ENCODE measurements at regions not wholly inside any gene's neighbourhood (a gene's known extent, or its start where the extent isn't known, plus 50 kb on each side); places are given as distances from the start of the nearest gene placed in this dataset.

GRCh38 chr7:118502235-118502634, 277.7 kb downstream of the ANKRD7 start:
- ChIA-PET CTCF (no interaction called here), POLR2A (no interaction called here)
- no peak for DNase-seq (ENCODE audit: extremely low spot score)
- TF ChIP-seq LEF1 (IDR thresholded peaks at IDR 0.05; ENCODE audit: borderline replicate concordance) (no peak), ELF4 (IDR thresholded peaks at IDR 0.05) (no peak), BHLHE40 (IDR thresholded peaks at IDR 0.05; ENCODE audit: borderline replicate concordance) (no peak), CTBP1 (IDR thresholded peaks at IDR 0.05; ENCODE audit: borderline replicate concordance) (no peak), HDGF (IDR thresholded peaks at IDR 0.05; ENCODE audit: borderline replicate concordance) (no peak), L3MBTL2 (conservative IDR thresholded peaks at IDR 0.05) (no peak), SP1 (IDR thresholded peaks at IDR 0.05) (no peak), ZNF384 (IDR thresholded peaks at IDR 0.05) (no peak), ARNT (IDR thresholded peaks at IDR 0.05) (no peak), FOXM1 (IDR thresholded peaks at IDR 0.05; ENCODE audit: borderline replicate concordance) (no peak)

GRCh38 chr7:118511146-118511545, 286.6 kb downstream of the ANKRD7 start:
- POLR2A ChIA-PET: no interaction called here
- no peak for DNase-seq (ENCODE audit: extremely low spot score)
- no peak for TF ChIP-seq LEF1 (IDR thresholded peaks at IDR 0.05; ENCODE audit: borderline replicate concordance)
- no peak for TF ChIP-seq ZNF384 (IDR thresholded peaks at IDR 0.05)
- TF ChIP-seq L3MBTL2 (conservative IDR thresholded peaks at IDR 0.05): no peak
- no peak for TF ChIP-seq TARDBP (IDR thresholded peaks at IDR 0.05)
- TF ChIP-seq HDGF (IDR thresholded peaks at IDR 0.05; ENCODE audit: borderline replicate concordance): no peak
- TF ChIP-seq FOXA1 (IDR thresholded peaks at IDR 0.05): no peak
- CTCF ChIA-PET: no interaction called here

- ChIA-PET POLR2A (no interaction called here), CTCF (no interaction called here)
- no peak for DNase-seq (ENCODE audit: extremely low spot score)
- TF ChIP-seq ELF4 (IDR thresholded peaks at IDR 0.05): no peak
- TF ChIP-seq TARDBP (IDR thresholded peaks at IDR 0.05): no peak
- TF ChIP-seq ARNT (IDR thresholded peaks at IDR 0.05): no peak
- TF ChIP-seq FOXM1 (IDR thresholded peaks at IDR 0.05; ENCODE audit: borderline replicate concordance): no peak
- no peak for TF ChIP-seq BHLHE40 (IDR thresholded peaks at IDR 0.05; ENCODE audit: borderline replicate concordance)
- no peak for TF ChIP-seq ZNF384 (IDR thresholded peaks at IDR 0.05)
- TF ChIP-seq NFRKB (IDR thresholded peaks at IDR 0.05): no peak
- no peak for TF ChIP-seq FOXA1 (IDR thresholded peaks at IDR 0.05)
- no peak for TF ChIP-seq SUZ12 (IDR thresholded peaks at IDR 0.05)
- no peak for TF ChIP-seq FOXK2 (IDR thresholded peaks at IDR 0.05)
- no peak for TF ChIP-seq SP1 (IDR thresholded peaks at IDR 0.05)
- TF ChIP-seq LEF1 (IDR thresholded peaks at IDR 0.05; ENCODE audit: borderline replicate concordance): no peak
- no peak for TF ChIP-seq L3MBTL2 (conservative IDR thresholded peaks at IDR 0.05)
- TF ChIP-seq HDGF (IDR thresholded peaks at IDR 0.05; ENCODE audit: borderline replicate concordance): no peak
Observed at GRCh38 chr7:118517275-118517674, 292.8 kb downstream of the ANKRD7 start.

GRCh38 chr7:118525020-118525419, 300.5 kb downstream of the ANKRD7 start:
- no peak for TF ChIP-seq HDGF (IDR thresholded peaks at IDR 0.05; ENCODE audit: borderline replicate concordance)
- no peak for TF ChIP-seq ARNT (IDR thresholded peaks at IDR 0.05)
- no peak for TF ChIP-seq FOXK2 (IDR thresholded peaks at IDR 0.05)
- no peak for TF ChIP-seq LEF1 (IDR thresholded peaks at IDR 0.05; ENCODE audit: borderline replicate concordance)
- TF ChIP-seq BHLHE40 (IDR thresholded peaks at IDR 0.05; ENCODE audit: borderline replicate concordance): no peak
- no peak for TF ChIP-seq FOXM1 (IDR thresholded peaks at IDR 0.05; ENCODE audit: borderline replicate concordance)
- no peak for TF ChIP-seq L3MBTL2 (conservative IDR thresholded peaks at IDR 0.05)
- TF ChIP-seq SUZ12 (IDR thresholded peaks at IDR 0.05): no peak
- TF ChIP-seq FOXA1 (IDR thresholded peaks at IDR 0.05): no peak
- TF ChIP-seq NFRKB (IDR thresholded peaks at IDR 0.05): no peak
- no peak for TF ChIP-seq TARDBP (IDR thresholded peaks at IDR 0.05)
- TF ChIP-seq SP1 (IDR thresholded peaks at IDR 0.05): no peak
- TF ChIP-seq ZNF384 (IDR thresholded peaks at IDR 0.05): no peak
- no peak for TF ChIP-seq CTBP1 (IDR thresholded peaks at IDR 0.05; ENCODE audit: borderline replicate concordance)
- TF ChIP-seq ELF4 (IDR thresholded peaks at IDR 0.05): no peak
- no peak for TF ChIP-seq PKNOX1 (IDR thresholded peaks at IDR 0.05)
- ChIA-PET POLR2A (no interaction called here), CTCF (no interaction called here)
- DNase-seq (ENCODE audit: extremely low spot score): no peak

GRCh38 chr7:118531566-118531965, 307.1 kb downstream of the ANKRD7 start:
- no peak for TF ChIP-seq L3MBTL2 (conservative IDR thresholded peaks at IDR 0.05)
- no peak for TF ChIP-seq FOXA1 (IDR thresholded peaks at IDR 0.05)
- no peak for TF ChIP-seq LEF1 (IDR thresholded peaks at IDR 0.05; ENCODE audit: borderline replicate concordance)
- TF ChIP-seq SP1 (IDR thresholded peaks at IDR 0.05): no peak
- TF ChIP-seq TARDBP (IDR thresholded peaks at IDR 0.05): no peak
- TF ChIP-seq BHLHE40 (IDR thresholded peaks at IDR 0.05; ENCODE audit: borderline replicate concordance): no peak
- no peak for TF ChIP-seq NFRKB (IDR thresholded peaks at IDR 0.05)
- TF ChIP-seq FOXK2 (IDR thresholded peaks at IDR 0.05): no peak
- TF ChIP-seq HDGF (IDR thresholded peaks at IDR 0.05; ENCODE audit: borderline replicate concordance): no peak
- no peak for TF ChIP-seq ZNF384 (IDR thresholded peaks at IDR 0.05)
- TF ChIP-seq SUZ12 (IDR thresholded peaks at IDR 0.05): no peak
- CTCF ChIA-PET: no interaction called here
- no peak for DNase-seq (ENCODE audit: extremely low spot score)
- POLR2A ChIA-PET: no interaction called here

- ChIA-PET POLR2A (no interaction called here), CTCF (no interaction called here)
- no peak for DNase-seq (ENCODE audit: extremely low spot score)
- TF ChIP-seq ELF4 (IDR thresholded peaks at IDR 0.05): no peak
- TF ChIP-seq ZNF384 (IDR thresholded peaks at IDR 0.05): no peak
- TF ChIP-seq CTBP1 (IDR thresholded peaks at IDR 0.05; ENCODE audit: borderline replicate concordance): no peak
- TF ChIP-seq FOXK2 (IDR thresholded peaks at IDR 0.05): no peak
Observed at GRCh38 chr7:118559207-118559606, 334.7 kb downstream of the ANKRD7 start.

GRCh38 chr7:118563311-118563710, 338.8 kb downstream of the ANKRD7 start:
- DNase-seq (ENCODE audit: extremely low spot score): no peak
- no peak for TF ChIP-seq BHLHE40 (IDR thresholded peaks at IDR 0.05; ENCODE audit: borderline replicate concordance)
- no peak for TF ChIP-seq FOXM1 (IDR thresholded peaks at IDR 0.05; ENCODE audit: borderline replicate concordance)
- TF ChIP-seq PKNOX1 (IDR thresholded peaks at IDR 0.05): no peak
- TF ChIP-seq CTBP1 (IDR thresholded peaks at IDR 0.05; ENCODE audit: borderline replicate concordance): no peak
- TF ChIP-seq ELF4 (IDR thresholded peaks at IDR 0.05): no peak
- no peak for TF ChIP-seq TARDBP (IDR thresholded peaks at IDR 0.05)
- TF ChIP-seq HDGF (IDR thresholded peaks at IDR 0.05; ENCODE audit: borderline replicate concordance): no peak
- TF ChIP-seq FOXK2 (IDR thresholded peaks at IDR 0.05): no peak
- TF ChIP-seq ARNT (IDR thresholded peaks at IDR 0.05): no peak
- TF ChIP-seq SP1 (IDR thresholded peaks at IDR 0.05): no peak
- no peak for TF ChIP-seq FOXA1 (IDR thresholded peaks at IDR 0.05)
- no peak for TF ChIP-seq LEF1 (IDR thresholded peaks at IDR 0.05; ENCODE audit: borderline replicate concordance)
- TF ChIP-seq ZNF384 (IDR thresholded peaks at IDR 0.05): no peak
- TF ChIP-seq NFRKB (IDR thresholded peaks at IDR 0.05): no peak
- CTCF ChIA-PET: interaction anchor here (0.7 kb wide), 1 partner anchor 694 kb away, joined by 3 read pairs; no protein-coding TSS in a partner anchor
- POLR2A ChIA-PET: no interaction called here
